CD4-positive, alpha-beta T cell treated with Interleukin-10 for 1 hour (primary cell): ENCODE measurements at regions not wholly inside any gene's neighbourhood (a gene's known extent, or its start where the extent isn't known, plus 50 kb on each side); places are given as distances from the start of the nearest gene placed in this dataset.
"Not testable (repeated sequence)": the region's sequence is repeated elsewhere in the genome, so short reads cannot be mapped to it uniquely, and the experiment has no call there.

Experiments used
- DNase-seq: peaks from one replicate; pipeline ENCODE4 v3.0.0-alpha.2; 2020

DNA sequence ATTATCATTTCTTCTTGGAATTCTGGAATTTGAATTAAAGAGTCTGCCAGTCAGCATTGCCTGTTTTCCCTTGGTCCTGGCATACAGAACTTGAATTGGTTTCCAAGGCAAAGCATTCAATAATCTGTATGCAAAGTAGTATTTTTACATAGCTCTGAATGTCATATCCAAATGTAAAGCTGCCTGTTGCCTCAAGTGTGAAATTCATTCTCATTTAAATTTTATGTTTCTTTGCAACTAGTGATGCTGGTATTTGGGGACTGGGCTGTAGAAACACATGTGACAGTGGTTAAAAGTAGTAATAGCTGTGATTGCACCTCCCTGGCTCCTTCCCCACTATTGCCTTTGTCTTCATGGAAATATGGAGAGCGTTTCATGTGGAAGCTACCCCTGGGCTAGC lies 743.9 kb upstream of the GOLIM4 start:
- no peak for DNase-seq

DNA sequence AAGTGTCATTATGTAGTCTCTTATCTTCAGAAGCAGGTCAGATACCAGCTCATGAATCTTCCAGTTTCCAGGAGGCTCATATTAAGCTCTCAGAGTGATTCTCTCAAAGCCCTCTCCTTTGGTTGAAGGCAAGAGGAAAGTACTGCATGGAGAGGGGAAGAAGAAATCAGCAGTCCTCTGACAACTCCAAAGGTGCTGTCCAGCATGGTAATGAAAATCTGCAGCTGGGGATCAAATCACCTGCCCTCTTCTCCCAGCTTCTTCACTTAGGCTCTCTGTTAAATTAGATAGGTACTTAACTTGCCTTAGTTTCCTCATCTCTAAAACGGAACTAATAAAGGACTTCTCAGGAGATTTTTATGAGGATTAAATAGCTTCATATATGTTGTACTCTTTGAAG lies 738.8 kb upstream of the GOLIM4 start:
- DNase-seq = no peak

DNA sequence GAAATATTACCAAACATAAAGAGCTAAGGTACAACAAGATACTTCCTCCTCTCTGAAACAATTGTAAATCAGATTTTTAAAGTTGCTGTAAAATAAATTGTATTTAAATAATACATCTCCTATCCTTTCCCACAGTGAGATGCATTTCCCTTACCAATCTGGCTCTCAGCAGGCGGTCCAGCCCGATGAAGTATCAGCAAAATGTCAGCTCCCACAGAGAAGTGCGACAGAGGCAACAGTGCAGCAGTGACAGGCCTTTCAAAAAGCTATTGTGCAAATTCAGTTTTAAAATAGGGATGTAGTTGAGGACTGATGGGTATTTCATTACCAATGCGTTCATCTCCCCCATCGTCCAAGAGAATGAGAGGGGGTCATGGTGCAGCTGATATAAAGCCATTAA lies 733.2 kb upstream of the GOLIM4 start:
- DNase-seq = no peak

DNA sequence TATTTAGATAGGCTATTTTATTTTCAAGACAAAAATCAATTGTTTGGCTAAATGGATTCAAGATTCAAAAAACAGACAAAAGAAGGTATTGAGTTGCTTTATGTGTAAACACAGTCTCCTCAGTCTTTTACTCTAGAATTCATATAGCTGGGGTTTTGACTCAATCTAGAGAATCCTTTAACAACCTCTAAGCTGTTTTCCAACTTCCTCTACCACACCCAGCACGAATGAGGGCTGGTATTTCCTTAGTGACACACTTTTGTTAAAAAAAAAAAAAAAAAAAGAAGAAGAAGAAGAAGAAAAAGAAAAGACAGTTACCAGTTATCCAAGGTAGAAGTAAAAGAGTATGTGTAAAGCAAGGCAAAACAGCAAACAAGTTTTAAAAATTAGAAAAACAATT lies 732.8 kb upstream of the GOLIM4 start:
- DNase-seq = no peak

DNA sequence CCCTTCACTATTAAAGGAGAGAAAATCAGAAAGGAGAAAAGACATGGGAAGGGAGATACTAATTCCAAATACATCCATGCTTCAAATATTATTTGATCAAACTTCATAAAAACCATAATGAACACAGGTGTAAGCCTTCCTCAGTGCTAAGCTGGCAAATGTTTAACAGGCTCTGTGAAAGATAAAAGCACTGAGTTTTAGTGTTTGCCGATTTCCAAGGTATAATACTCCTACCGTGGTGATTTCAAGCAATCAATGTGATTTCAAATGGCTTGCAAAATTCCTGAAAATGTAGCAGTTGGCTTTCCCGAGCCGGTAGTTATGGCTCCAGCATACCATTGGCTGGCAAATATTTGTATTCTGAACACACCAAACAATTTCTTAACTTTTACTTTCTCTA lies 732.3 kb upstream of the GOLIM4 start:
- DNase-seq = no peak

DNA sequence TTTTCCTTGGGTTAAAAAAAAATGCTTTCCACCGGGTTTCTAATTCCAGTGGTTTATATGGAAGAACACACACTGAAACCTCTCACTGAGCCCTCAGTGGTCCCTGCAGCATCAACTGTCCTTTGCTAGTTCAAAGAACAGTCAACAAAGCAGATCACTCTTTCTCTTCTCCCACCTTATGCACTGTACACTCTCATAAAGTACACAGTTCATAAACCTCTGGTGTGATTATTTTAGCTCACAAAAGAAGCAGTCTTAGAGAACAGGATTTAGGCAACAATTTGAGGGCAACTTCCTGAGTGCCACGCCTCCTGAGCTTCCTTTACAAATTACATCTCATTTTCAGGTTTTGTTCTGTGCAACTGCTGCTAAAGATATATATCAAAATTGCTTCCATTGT lies 728.4 kb upstream of the GOLIM4 start:
- no peak for DNase-seq

DNA sequence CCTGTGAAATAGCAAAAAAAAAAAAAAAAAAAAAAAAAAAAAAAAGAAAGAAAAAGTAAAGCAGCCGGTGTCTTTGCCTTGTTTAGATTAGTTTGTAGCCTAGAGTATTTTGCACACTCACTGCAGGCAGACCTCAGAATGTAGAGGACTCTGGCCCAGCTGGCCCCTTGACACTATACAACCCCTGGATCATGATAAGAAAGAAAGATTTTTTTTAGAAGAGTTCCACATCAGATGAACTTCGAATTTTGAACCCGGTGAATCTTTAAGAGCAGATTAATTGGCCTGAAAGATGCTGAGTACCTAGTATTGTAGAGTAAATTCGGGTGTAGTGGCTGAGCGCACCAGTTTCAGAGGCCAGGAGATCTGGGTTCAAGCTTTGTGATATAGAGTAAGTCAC lies 727.7 kb upstream of the GOLIM4 start:
- no peak for DNase-seq

DNA sequence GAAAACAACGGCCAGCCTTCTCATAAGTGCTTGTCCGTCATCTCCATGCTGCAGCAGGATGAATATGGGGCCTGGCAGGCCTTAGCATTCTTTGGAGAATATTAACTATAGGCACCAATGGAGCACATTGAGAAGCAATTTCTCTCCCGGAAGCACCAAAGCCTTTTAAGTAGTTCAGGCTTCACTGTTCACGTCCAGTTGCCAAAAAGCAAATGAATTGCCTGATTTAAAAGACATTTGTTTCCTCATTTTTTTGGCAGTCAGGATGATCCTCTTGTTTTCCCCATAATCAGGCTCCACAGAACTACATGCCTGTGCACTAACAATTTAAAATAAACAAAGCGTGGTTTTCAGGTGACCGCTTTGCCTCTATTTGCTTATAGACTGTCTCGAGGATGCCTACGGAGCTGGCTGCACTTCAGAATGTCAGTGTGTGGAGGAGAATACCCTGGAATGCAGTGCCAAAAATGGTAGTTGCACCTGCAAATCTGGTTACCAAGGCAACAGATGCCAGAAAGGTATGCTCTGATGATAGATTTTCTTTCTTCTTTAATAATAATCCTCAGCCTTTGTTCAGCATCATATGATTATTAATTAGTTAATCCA lies 725.2 kb upstream of the GOLIM4 start:
- no peak for DNase-seq

DNA sequence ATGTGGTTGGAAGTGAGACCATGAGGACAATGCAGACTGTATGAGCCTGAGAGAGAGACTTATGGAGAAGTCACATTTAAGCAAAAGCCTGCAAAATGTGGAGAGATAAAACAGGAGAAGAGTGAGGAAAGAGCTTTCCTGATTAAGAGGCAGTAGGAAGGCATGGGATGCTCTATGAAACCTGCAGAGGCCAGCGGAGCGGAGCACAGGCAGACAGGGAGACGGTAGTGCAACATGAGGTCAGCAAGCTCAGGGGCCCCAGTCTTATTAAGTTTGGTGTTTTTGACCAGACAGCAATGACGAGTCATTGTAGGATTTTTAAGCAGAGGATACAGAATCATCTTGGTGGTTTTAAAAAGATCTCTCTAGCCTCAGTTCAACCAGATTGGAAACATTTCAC lies 721.5 kb upstream of the GOLIM4 start:
- DNase-seq = no peak

DNA sequence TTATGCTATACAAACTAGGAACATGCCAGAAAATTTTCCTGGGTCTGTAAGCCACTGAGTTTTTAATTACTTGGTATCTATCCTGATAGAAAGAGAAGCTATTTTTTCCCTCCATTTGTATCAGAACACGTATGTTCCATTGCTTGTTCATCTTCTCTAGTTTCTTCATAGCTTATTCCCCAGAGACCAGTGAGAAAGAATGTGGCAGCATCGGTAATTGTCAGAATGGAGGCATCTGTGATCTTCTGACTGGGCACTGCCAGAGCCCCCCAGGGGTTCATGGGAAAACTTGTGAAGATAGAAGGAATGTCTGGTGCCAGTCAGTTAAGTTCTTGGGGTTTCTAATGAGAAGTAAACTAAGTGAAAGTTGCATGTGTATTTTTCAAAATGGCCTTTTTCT lies 720.2 kb upstream of the GOLIM4 start:
- DNase-seq = no peak

DNA sequence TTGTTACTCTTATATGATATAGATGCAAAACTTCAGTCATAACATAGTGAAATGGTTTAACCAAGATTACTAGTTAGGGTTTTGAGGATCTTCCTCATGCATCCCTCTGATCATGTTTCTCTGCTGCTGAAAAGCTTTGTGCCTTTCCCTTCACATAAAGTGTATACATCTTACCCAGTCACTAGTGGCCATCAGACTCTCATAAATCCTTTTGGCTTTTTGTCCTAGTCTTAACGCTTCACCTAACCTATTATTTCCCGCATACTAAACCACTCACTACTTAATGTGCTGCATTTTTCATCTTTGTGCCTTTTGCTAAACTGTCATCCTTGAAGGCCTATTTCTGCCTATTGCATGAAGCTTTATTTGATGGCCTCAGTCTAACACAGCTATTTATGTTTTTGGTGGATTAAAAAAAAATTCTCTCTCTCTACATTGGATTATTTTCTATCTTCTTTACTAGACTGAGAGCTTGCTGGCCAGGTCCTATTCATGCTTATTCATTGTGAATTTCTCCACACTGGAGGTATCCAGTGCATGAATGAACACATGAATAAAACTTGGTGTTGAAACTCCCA lies 717.6 kb upstream of the GOLIM4 start:
- no peak for DNase-seq

DNA sequence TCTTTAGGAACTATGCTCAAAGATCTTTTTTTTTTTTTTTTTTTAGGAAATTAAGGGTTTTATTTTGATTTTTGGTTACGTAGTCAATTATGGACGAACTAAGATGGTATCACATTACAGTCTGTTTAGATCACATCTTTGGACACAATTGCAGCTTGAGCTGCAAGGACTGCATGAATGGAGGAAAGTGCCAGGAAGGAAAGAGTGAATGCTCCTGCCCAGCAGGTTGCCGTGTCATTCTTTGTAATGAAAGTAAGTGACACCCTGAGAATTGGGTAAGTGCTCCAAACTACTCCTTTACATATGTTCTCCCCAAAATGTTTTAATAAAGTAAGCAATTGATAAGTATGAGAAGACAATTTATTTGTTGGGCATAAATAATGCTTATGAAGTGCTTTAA lies 716.5 kb upstream of the GOLIM4 start:
- DNase-seq = no peak

DNA sequence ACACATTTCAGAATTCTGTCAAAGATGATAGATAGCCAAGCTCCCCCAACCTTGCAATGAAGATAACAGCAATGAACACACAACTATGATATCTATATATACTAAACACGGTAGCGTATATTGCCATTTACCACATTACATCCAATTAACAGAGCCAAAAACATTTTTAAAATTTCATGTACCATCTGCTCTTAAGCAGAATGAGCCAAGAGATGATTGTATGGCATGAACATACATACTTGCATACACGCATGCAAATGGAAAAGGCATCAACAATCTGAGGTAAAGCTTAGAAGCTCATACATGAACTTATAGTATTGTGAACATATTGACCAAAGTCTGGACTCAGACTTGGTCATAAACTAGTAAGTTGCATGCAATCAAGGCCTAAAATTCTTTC lies 712.9 kb upstream of the GOLIM4 start:
- DNase-seq = no peak

DNA sequence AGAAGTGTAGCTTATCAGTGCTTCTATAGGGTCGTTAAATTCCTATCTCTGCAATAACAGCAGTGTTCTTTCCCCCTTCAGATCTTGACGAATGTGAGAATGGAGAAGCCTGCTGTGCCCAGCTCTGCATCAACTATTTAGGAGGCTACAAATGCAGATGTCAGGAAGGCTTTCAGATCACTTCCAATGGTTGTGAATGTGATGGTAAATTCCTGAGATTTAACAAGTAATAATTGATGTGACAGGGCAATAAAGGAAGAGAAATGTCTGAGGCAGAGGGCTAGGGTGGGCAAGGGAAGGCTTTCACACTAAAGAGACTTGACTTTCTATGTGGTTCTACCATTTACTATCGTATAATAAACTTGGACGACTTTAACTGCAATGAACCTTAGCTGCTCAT lies 711.7 kb upstream of the GOLIM4 start:
- DNase-seq = no peak

DNA sequence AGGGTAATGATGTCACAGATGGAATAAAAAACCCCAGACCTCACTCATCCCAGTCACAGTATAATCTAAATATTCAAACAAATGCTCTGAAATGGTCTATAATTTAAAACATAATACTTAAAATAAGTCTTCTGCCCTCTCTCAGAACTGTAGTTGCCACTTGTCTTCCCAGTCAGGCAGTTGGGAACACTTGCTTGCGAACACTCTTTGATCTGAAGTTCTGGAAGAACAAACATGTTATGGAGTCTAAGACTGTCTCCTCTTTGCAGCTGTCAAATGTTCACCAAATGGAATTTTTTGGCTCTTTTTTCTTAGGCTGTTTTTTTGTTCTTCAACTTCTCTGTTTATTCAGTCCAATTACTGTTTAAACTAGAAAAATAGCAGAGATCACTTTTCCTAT lies 711.1 kb upstream of the GOLIM4 start:
- no peak for DNase-seq

DNA sequence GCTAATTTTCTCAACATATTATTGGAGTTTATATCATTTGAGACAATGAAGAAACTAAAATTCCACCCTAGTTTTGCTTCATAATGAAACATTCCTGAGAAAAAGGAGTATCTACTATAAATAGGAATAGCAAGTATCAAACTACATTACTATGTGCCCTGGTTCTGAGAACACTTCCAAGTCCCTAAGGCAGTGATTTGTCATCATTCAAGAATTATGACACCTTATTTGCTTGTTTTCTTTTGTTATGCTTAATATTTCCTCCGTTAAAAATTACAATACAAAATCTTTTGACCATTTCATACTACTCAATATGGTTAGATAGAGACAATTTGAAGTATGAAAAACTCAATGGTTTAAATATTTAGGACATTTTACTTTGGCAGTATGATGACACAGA lies 707.8 kb upstream of the GOLIM4 start:
- DNase-seq = no peak

DNA sequence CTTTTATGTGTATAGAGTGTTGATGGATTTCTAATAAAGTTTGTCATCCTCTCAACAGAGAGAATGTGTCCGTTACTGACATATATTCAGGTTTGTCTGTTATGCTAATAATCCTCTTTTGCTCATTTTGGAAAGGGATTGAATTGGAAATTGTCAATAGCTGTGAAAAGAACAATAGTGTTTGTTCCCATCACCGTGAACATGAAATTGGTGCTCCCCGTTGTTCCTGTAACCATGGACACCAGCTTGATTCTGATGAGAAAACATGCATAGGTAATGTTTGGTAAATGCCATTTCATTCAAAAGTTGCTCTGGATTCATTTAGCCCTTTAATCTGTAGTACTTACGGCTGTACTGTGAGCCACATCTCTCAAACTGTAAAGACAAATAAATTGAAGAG lies 707.0 kb upstream of the GOLIM4 start:
- no peak for DNase-seq

DNA sequence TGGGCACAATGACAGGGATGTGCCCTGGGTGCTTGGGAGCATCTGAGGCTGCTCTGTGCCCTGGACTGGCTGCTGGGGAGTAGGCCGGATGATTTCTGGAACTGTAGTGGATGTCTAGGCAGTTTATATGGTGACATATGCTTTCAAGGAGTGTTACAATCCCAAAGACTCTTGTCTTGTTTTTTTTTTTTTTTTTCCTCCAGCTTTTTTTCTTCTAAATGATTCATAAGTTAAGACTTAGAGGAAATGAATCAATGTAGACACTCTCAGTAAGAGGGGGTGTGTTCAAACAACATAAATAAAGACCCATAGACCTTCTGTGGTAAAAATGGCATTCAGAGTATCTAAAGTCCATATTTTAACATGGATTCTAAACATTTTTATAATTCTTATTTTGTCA lies 706.1 kb upstream of the GOLIM4 start:
- DNase-seq = no peak

DNA sequence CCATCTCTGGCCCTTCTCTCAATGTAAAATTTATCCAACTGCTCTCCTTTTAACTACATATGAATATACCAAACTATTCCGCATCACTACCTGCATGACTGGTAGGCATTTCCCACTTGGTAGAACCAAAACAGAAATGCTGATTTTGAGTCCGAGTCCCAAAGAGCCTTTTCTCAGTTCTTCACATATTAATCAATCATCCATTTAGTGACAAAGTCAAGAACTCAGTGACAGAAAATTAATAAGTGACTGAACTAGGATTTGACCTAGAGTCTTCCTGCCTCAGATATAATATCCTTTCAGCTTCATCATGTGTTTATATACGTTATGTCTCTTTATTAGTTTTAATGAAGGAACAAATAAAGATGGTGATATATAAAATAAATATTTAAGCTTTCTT lies 700.6 kb upstream of the GOLIM4 start:
- DNase-seq = no peak

DNA sequence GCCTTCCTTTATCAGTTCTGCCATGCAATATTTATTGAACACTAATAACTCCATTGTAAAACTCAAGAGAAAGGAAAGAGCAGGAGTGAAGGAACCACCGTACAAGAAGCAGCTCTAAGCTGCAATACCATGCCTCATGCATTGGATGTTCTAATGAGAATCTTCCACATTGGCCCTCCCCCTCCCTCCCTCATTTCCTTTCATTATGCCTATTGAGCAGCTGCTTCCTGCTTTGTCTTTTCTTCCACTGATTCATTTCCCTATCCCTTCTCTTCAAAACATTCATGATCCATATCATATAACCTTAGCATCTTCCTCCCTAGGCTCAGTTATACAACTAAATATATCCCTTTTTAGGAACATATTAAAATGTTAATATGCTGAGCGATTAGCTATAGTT lies 698.7 kb upstream of the GOLIM4 start:
- DNase-seq = no peak

DNA sequence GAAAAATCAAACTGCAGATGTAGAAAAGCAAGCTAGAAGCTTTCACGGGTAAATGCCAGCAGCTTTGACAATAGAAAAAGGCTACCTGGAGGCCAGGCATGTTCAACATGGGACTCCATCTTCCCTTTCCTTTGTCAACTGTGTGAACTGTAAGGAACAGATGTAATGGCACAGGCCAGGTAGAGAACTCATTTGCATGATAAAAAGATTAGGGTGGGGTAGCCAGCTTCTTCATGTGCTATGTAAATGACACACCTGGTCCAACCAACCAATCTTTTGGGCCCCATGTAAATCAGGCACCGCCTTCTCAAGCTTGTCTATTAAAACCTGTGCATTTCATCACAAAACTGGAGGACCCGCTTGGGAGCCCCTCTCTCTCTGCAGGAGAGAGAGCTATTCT lies 686.5 kb upstream of the GOLIM4 start:
- no peak for DNase-seq

DNA sequence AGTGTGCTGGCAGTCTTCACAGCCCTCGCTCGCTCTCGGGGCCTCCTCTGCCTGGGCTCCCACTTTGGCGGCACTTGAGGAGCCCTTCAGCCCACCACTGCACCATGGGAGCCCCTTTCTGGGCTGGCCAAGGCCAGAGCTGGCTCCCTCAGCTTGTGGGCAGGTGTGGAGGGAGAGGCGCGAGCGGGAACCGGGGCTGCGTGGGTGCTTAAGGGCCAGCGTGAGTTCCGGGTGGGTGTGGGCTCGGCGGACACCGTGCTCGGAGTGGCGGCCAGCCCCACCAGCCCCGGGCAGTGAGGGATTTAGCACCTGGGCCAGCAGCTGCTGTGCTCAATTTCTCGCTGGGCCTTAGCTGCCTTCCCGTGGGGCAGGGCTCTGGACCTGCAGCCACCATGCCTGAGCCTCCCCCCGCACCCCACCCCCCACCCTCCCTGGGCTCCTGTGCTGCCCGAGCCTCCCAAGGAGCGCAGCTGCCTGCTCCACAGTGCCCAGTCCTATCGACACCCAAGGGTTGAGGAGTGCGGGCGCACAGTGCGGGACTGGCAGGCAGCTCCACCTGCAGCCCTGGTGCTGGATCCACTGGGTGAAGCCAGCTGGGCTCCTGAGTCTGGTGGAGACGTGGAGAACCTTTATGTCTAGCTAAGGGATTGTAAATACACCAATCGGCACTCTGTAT lies 684.4 kb upstream of the GOLIM4 start:
- DNase-seq = not testable (repeated sequence)

DNA sequence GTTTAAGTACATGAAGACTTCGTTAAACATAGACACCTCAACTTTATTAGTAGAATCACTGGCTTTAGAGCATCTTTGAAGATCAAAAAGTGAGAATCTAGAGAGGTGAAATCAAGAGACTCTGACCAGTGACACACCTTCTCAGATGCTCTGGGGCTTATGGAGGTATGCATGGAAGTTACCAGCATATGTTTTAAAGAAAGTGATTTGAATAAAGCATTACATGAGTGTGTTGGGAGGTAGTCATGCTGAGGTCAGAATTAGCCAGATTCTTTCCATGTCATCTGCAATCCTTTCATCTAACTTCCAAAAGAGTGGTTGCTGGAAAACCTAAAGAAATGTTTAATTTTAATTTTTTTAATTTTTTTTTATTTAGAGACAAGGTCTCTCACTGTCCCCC lies 658.0 kb upstream of the GOLIM4 start:
- no peak for DNase-seq

DNA sequence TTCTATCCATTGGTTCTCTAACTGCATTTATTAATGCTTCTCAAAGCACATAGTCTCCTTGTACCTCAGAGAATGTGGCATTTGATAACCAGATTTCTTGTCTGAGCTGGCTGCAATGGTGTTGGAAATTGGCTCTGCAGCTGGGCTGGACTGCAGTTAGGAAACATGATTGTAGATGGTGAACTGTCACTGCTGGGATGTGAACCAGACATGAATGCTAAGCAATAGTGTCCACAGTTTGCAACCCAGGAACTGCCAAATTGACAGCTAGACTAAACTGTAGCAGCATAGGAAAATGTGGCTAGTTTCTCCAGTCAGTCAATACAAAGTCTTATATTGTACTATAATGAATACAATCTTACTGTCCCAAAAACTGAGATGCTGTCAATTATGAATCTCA lies 656.6 kb upstream of the GOLIM4 start:
- no peak for DNase-seq

DNA sequence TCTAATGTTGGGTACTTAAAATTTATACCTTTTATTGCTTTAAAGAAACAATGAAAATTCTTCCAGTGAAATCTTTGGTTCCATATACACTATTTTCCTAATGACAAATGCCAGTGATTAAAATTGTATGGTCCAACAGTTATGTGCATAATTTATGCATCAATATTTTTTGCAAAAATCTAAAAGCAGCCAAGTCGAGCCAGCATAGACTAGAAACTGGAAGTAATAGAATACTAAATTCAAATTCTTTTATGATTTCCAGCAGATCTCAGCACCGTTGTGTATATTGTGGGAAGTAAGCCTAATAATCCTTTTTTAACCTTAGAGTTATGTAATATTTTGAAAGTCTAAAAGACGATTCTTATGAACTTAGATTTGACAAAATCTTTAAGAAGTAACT lies 652.0 kb upstream of the GOLIM4 start:
- no peak for DNase-seq
